H9 (cell line): ENCODE measurements at regions not wholly inside any gene's neighbourhood (a gene's known extent, or its start where the extent isn't known, plus 50 kb on each side); places are given as distances from the start of the nearest gene placed in this dataset.

Experiments
- DNase-seq: peaks from one replicate; pipeline ENCODE4 v3.0.0-alpha.2; 2017
- H2AFZ ChIP-seq: one replicate; pipeline ENCODE4 v1.6.1; 2013; ENCODE audit warnings: mild to moderate bottlenecking, low read length, control low read depth, moderate library complexity
- H2AK5ac ChIP-seq: 2 replicates; pipeline ENCODE4 v1.6.1; 2013; ENCODE audit warnings: low read length, control low read depth, mixed read lengths; ENCODE audit not compliant: insufficient read length
- H2BK120ac ChIP-seq: one replicate; pipeline ENCODE4 v1.6.1; 2013; ENCODE audit warnings: low read depth, mild to moderate bottlenecking, low read length, control low read depth, inconsistent platforms; ENCODE audit not compliant: poor library complexity, severe bottlenecking
- H2BK12ac ChIP-seq: 2 replicates; pipeline ENCODE4 v1.6.1; 2013; ENCODE audit warnings: low read length, control low read depth, mixed read lengths, low read depth; ENCODE audit not compliant: insufficient read length
- H2BK15ac ChIP-seq: 2 replicates; pipeline ENCODE4 v1.6.1; 2013; ENCODE audit warnings: low read depth, low read length, control low read depth
- H2BK20ac ChIP-seq: one replicate; pipeline ENCODE4 v1.6.1; 2013; ENCODE audit warnings: low read depth, mild to moderate bottlenecking, low read length, control low read depth, inconsistent platforms; ENCODE audit not compliant: poor library complexity, severe bottlenecking
- H2BK5ac ChIP-seq: 2 replicates; pipeline ENCODE4 v1.6.1; 2013; ENCODE audit warnings: low read length, control low read depth, mixed read lengths; ENCODE audit not compliant: insufficient read length
- H3K14ac ChIP-seq: 2 replicates; pipeline ENCODE4 v1.6.1; 2013; ENCODE audit warnings: low read length, control low read depth; ENCODE audit not compliant: insufficient read depth
- H3K18ac ChIP-seq: 2 replicates; pipeline ENCODE4 v1.6.1; 2013; ENCODE audit warnings: low read depth, mild to moderate bottlenecking, mixed read lengths, low read length, control low read depth; ENCODE audit not compliant: insufficient read length
- H3K23ac ChIP-seq: 2 replicates; pipeline ENCODE4 v1.6.1; 2013; ENCODE audit warnings: low read length, control low read depth, mixed read lengths, low read depth; ENCODE audit not compliant: insufficient read length
- H3K23me2 ChIP-seq: 2 replicates; pipeline ENCODE4 v1.6.1; 2013; ENCODE audit warnings: low read depth, mild to moderate bottlenecking, mixed read lengths, low read length, control low read depth; ENCODE audit not compliant: insufficient read length, poor library complexity, severe bottlenecking
- H3K27ac ChIP-seq: 2 replicates; pipeline ENCODE4 v1.5.1; 2013; ENCODE audit warnings: low read length, control low read depth, mixed read lengths, low read depth; ENCODE audit not compliant: insufficient read length
- H3K27me3 ChIP-seq: 2 replicates; pipeline ENCODE4 v1.6.1; 2013; ENCODE audit warnings: low read length, control low read depth, inconsistent platforms; ENCODE audit not compliant: insufficient read depth
- H3K4ac ChIP-seq: 2 replicates; pipeline ENCODE4 v1.6.1; 2013; ENCODE audit warnings: low read depth, mild to moderate bottlenecking, control low read depth, inconsistent platforms, low read length, moderate library complexity
- H3K4me1 ChIP-seq: 2 replicates; pipeline ENCODE4 v1.6.1; 2013; ENCODE audit warnings: low read length, control low read depth, inconsistent platforms; ENCODE audit not compliant: insufficient read depth
- H3K4me2 ChIP-seq: 2 replicates; pipeline ENCODE4 v1.6.1; 2013; ENCODE audit warnings: low read length, control low read depth, mixed read lengths; ENCODE audit not compliant: insufficient read length, insufficient read depth
- H3K56ac ChIP-seq: 2 replicates; pipeline ENCODE4 v1.6.1; 2013; ENCODE audit warnings: low read depth, mild to moderate bottlenecking, mixed read lengths, low read length, control low read depth; ENCODE audit not compliant: insufficient read length
- H3K79me1 ChIP-seq: 2 replicates; pipeline ENCODE4 v1.6.1; 2013; ENCODE audit warnings: low read depth, mild to moderate bottlenecking, moderate library complexity, low read length, control low read depth, inconsistent platforms; ENCODE audit not compliant: insufficient read depth, poor library complexity, severe bottlenecking
- H3K79me2 ChIP-seq: 2 replicates; pipeline ENCODE4 v1.6.1; 2013; ENCODE audit warnings: low read length, control low read depth, inconsistent platforms; ENCODE audit not compliant: insufficient read depth
- H3K9ac ChIP-seq: 2 replicates; pipeline ENCODE4 v1.6.1; 2013; ENCODE audit warnings: low read length, control low read depth, mixed read lengths; ENCODE audit not compliant: insufficient read length; ENCODE audit errors: extremely low read depth
- H3K9me3 ChIP-seq: one replicate; pipeline ENCODE4 v1.6.1; 2013; ENCODE audit warnings: low read depth, low read length, inconsistent platforms; ENCODE audit not compliant: control insufficient read depth
- H3T11ph ChIP-seq: one replicate; pipeline ENCODE4 v1.6.1; 2013; ENCODE audit warnings: mild to moderate bottlenecking, low read length, control low read depth, inconsistent platforms
- H4K20me1 ChIP-seq: one replicate; pipeline ENCODE4 v1.6.1; 2013; ENCODE audit not compliant: control insufficient read depth, insufficient read length, insufficient read depth
- H4K5ac ChIP-seq: 2 replicates; pipeline ENCODE4 v1.6.1; 2013; ENCODE audit warnings: low read depth, mild to moderate bottlenecking, mixed read lengths, low read length, control low read depth; ENCODE audit not compliant: insufficient read length
- H4K8ac ChIP-seq: replicated peaks from 2 replicates; pipeline ENCODE4 v1.6.1; 2013; ENCODE audit warnings: low read length, control low read depth, mixed read lengths, low read depth; ENCODE audit not compliant: insufficient read length
- H4K91ac ChIP-seq: 2 replicates; pipeline ENCODE4 v1.6.1; 2013; ENCODE audit warnings: low read depth, mild to moderate bottlenecking, moderate library complexity, mixed read lengths, low read length, control low read depth; ENCODE audit not compliant: insufficient read length
- H3K27ac Mint-ChIP-seq, 3 experiments: 2 replicates in 2 of 3; 3 replicates in 1 of 3; pipeline ENCODE4 v1.8.0; 2020 to 2021; ENCODE audit warnings: mixed read lengths in 3 of 3, mild to moderate bottlenecking in 1 of 3, moderate library complexity in 1 of 3
- H3K27me3 Mint-ChIP-seq: 2 replicates; pipeline ENCODE4 v1.8.0; 2021; ENCODE audit warnings: low read depth, mild to moderate bottlenecking, moderate library complexity, mixed read lengths
- H3K36me3 Mint-ChIP-seq, 3 experiments: 2 replicates in 2 of 3; 3 replicates in 1 of 3; pipeline ENCODE4 v1.8.0; 2020 to 2021; ENCODE audit warnings: low read depth in 3 of 3, mixed read lengths in 3 of 3; ENCODE audit not compliant: insufficient read depth in 1 of 3
- H3K4me1 Mint-ChIP-seq, 2 experiments: 2 replicates each; pipeline ENCODE4 v1.8.0; 2020; ENCODE audit warnings: mixed read lengths in 2 of 2
- H3K4me3 Mint-ChIP-seq, 2 experiments: 2 replicates in 1 of 2; 3 replicates in 1 of 2; pipeline ENCODE4 v1.8.0; 2020 to 2021; ENCODE audit warnings: mild to moderate bottlenecking in 2 of 2, mixed read lengths in 2 of 2, moderate library complexity in 1 of 2
- H3K9me3 Mint-ChIP-seq, 2 experiments: 2 replicates in 1 of 2; 3 replicates in 1 of 2; pipeline ENCODE4 v1.8.0; 2020; ENCODE audit warnings: mild to moderate bottlenecking in 2 of 2, mixed read lengths in 2 of 2, moderate library complexity in 1 of 2
- CTCF ChIP-seq: fragments of 200-600 bp; sonication (generic); conservative IDR thresholded peaks from 3 replicates; pipeline ENCODE4 v1.8.0; 2021; ENCODE audit warnings: antibody characterized with exemption, mild to moderate bottlenecking
- WGBS: extraction: QIAGEN DNeasy Blood & Tissue Kit; methylation state at CpG from one replicate; pipeline ENCODE4 v1.1.7; 2013; ENCODE audit warnings: missing lambda C conversion rate, low lambda C conversion rate, mixed read lengths; ENCODE audit not compliant: insufficient read length; ENCODE audit errors: extremely low coverage; 5-methylcytosine and 5-hydroxymethylcytosine counted together

GRCh38 chr11:113629562-113629961, 76.5 kb downstream of the TMPRSS5 start:
- H3K27ac ChIP-seq, result no peak overlapping the region

More at GRCh38 chr11:113629562-113629961, 76.5 kb downstream of the TMPRSS5 start:
- H4K8ac ChIP-seq, result no peak overlapping the region
- no peak overlapping the region for H2BK20ac ChIP-seq
- peaks cover 81% of the 10 kb centered on the region for H3K27me3 Mint-ChIP-seq
- no peak overlapping the region for H3K4ac ChIP-seq
- no peak overlapping the region for H3K18ac ChIP-seq
- peak overlapping the region; percentile 12 for H3K4me2 ChIP-seq
- H3K9ac ChIP-seq, result no peak overlapping the region
- no peak overlapping the region for H4K5ac ChIP-seq
- H3K27ac Mint-ChIP-seq, result peak overlapping the region in 1 of 3 experiments; percentile 68; a peak in 3 of 7 replicates
- no peaks in the 10 kb centered on the region for H3K79me2 ChIP-seq
- peaks cover 15% of the 10 kb centered on the region; the same call in 1 of the 2 replicates for H3K4me1 ChIP-seq
- H3K4me1 Mint-ChIP-seq, result peaks cover 30 to 36% of the 10 kb centered on the region in 2 experiments
- H2BK5ac ChIP-seq, result no peak overlapping the region
- no peak overlapping the region for H3K14ac ChIP-seq
- no peaks in the 10 kb centered on the region; the same call in 1 of the 2 replicates for H3K27me3 ChIP-seq
- no peak overlapping the region for H2AK5ac ChIP-seq
- H3K79me1 ChIP-seq, result no peaks in the 10 kb centered on the region
- H3K4me3 Mint-ChIP-seq, result peak overlapping the region in 1 of 2 experiments; percentile 25; a peak in 2 of 5 replicates
- H3K23me2 ChIP-seq, result no peaks in the 10 kb centered on the region
- H3K23ac ChIP-seq, result no peak overlapping the region
- no peak for TF ChIP-seq CTCF
- DNase-seq, result no peak
- no peak overlapping the region for H2AFZ ChIP-seq
- H3K9me3 Mint-ChIP-seq, result no peaks in the 10 kb centered on the region; a peak in 1 of 5 replicates
- H3K9me3 ChIP-seq, result no peaks in the 10 kb centered on the region
- no CpG with 5 or more reads among the region's 8 CpGs for WGBS
- no peak overlapping the region for H2BK120ac ChIP-seq
- no peak overlapping the region for H2BK15ac ChIP-seq
- no peak overlapping the region for H3K56ac ChIP-seq
- no peak overlapping the region for H3T11ph ChIP-seq
- no peaks in the 10 kb centered on the region for H3K36me3 Mint-ChIP-seq
- H2BK12ac ChIP-seq, result no peak overlapping the region
- no peak overlapping the region for H4K91ac ChIP-seq
- H4K20me1 ChIP-seq, result no peaks in the 10 kb centered on the region
